Endometrium (tissue), 2 donors: ENCODE measurements at regions not wholly inside any gene's neighbourhood (a gene's known extent, or its start where the extent isn't known, plus 50 kb on each side); places are given as distances from the start of the nearest gene placed in this dataset.

Source experiments
- FAIRE-seq: peaks from 2 replicates; lab custom pipeline; 2012; peaks lifted over from hg19 to GRCh38; lab: Jason Lieb, UNC
- donor health status: control.
- donor health status: control.

GRCh38 chr9:119991797-119992196, 588.2 kb downstream of the CDK5RAP2 start:
- no peak for FAIRE-seq

- no peak for FAIRE-seq
These were observed 593.3 kb downstream of the CDK5RAP2 start for GRCh38 chr9:119986713-119987112.

GRCh38 chr9:119986205-119986604, 593.8 kb downstream of the CDK5RAP2 start:
- no peak for FAIRE-seq

GRCh38 chr9:119974026-119974425, 604.8 kb upstream of the BRINP1 start:
- no peak for FAIRE-seq

- FAIRE-seq: peak; percentile 79
These were observed 599.8 kb upstream of the BRINP1 start for GRCh38 chr9:119968836-119969707.

GRCh38 chr9:119967867-119968535, 598.8 kb upstream of the BRINP1 start:
- FAIRE-seq: no peak

GRCh38 chr9:119963798-119964372, 594.6 kb upstream of the BRINP1 start:
- FAIRE-seq: no peak

GRCh38 chr9:119963258-119963797, 594.1 kb upstream of the BRINP1 start:
- FAIRE-seq: no peak

GRCh38 chr9:119961774-119962424, 592.7 kb upstream of the BRINP1 start:
- no peak for FAIRE-seq

- no peak for FAIRE-seq
These were observed 590.8 kb upstream of the BRINP1 start for GRCh38 chr9:119959846-119960545.

GRCh38 chr9:119956111-119956510, 586.9 kb upstream of the BRINP1 start:
- no peak for FAIRE-seq

- no peak for FAIRE-seq
These were observed 586.0 kb upstream of the BRINP1 start for GRCh38 chr9:119955276-119955675.

- no peak for FAIRE-seq
These were observed 582.4 kb upstream of the BRINP1 start for GRCh38 chr9:119951591-119951990.

- FAIRE-seq: no peak
These were observed 581.9 kb upstream of the BRINP1 start for GRCh38 chr9:119951090-119951489.

GRCh38 chr9:119945686-119946085, 576.5 kb upstream of the BRINP1 start:
- FAIRE-seq: no peak

GRCh38 chr9:119941091-119941490, 571.9 kb upstream of the BRINP1 start:
- FAIRE-seq: no peak

GRCh38 chr9:119938871-119939270, 569.6 kb upstream of the BRINP1 start:
- no peak for FAIRE-seq

- no peak for FAIRE-seq
These were observed 565.3 kb upstream of the BRINP1 start for GRCh38 chr9:119934497-119934896.

GRCh38 chr9:119933191-119933590, 564.0 kb upstream of the BRINP1 start:
- FAIRE-seq: no peak

- no peak for FAIRE-seq
These were observed 555.5 kb upstream of the BRINP1 start for GRCh38 chr9:119924736-119925135.

GRCh38 chr9:119917175-119917574, 547.9 kb upstream of the BRINP1 start:
- FAIRE-seq: no peak

GRCh38 chr9:119907056-119907455, 537.8 kb upstream of the BRINP1 start:
- no peak for FAIRE-seq
